IMR-90 (cell line): ENCODE measurements at regions not wholly inside any gene's neighbourhood (a gene's known extent, or its start where the extent isn't known, plus 50 kb on each side); places are given as distances from the start of the nearest gene placed in this dataset.

Experiments
- ATAC-seq: fragments of 200-7000 bp; cut with Tn5 transposase; 2 replicates; pipeline ENCODE4 v1.9.1; 2020; ENCODE audit warnings: low read depth, mild to moderate bottlenecking, moderate library complexity
- BruUV-seq: library from RNA; stranded (reverse); fragments of 400-500 nt; replicated peaks from 2 replicates; lab custom pipeline; 2021; lab: Mats Ljungman, UMichigan
- CTCF ChIA-PET: fragments of 300-600 bp; formaldehyde crosslinking; extraction: SDS; loops from one replicate; lab custom pipeline; 2021; ENCODE audit warnings: antibody characterized with exemption; lab: Yijun Ruan, JAX
- POLR2A ChIA-PET: fragments of 300-600 bp; sonication (Branson Sonifier 250); formaldehyde crosslinking; loops from one replicate; lab custom pipeline; 2022; ENCODE audit warnings: antibody characterized with exemption; ENCODE audit not compliant: unreplicated experiment; lab: Charles Lee
- DNase-seq: peaks from one replicate; pipeline ENCODE4 v3.0.0; 2013
- H2AFZ ChIP-seq: replicated peaks from 2 replicates; pipeline ENCODE3; 2013; ENCODE audit warnings: low read length, mild to moderate bottlenecking; ENCODE audit not compliant: poor library complexity
- H2AK5ac ChIP-seq: 2 replicates; pipeline ENCODE4 v1.6.1; 2013; ENCODE audit warnings: low read depth, low read length, inconsistent platforms
- H2AK9ac ChIP-seq: replicated peaks from 2 replicates; pipeline ENCODE3; 2013; ENCODE audit warnings: mild to moderate bottlenecking, low read depth, low read length, moderate library complexity; ENCODE audit not compliant: poor library complexity
- H2BK120ac ChIP-seq: 2 replicates; pipeline ENCODE4 v1.6.1; 2013; ENCODE audit warnings: low read depth, low read length, inconsistent platforms
- H2BK15ac ChIP-seq: 3 replicates; pipeline ENCODE4 v1.6.1; 2013; ENCODE audit warnings: low read depth, low read length, inconsistent platforms
- H2BK20ac ChIP-seq: 2 replicates; pipeline ENCODE4 v1.6.1; 2013; ENCODE audit warnings: low read depth, mild to moderate bottlenecking, inconsistent platforms, low read length, moderate library complexity
- H2BK5ac ChIP-seq: 2 replicates; pipeline ENCODE4 v1.6.1; 2013; ENCODE audit warnings: mild to moderate bottlenecking, low read depth, low read length, inconsistent platforms; ENCODE audit not compliant: poor library complexity, severe bottlenecking
- H3K14ac ChIP-seq: replicated peaks from 2 replicates; pipeline ENCODE4 v1.6.1; 2013; ENCODE audit warnings: low read depth, low read length, inconsistent platforms
- H3K18ac ChIP-seq: 2 replicates; pipeline ENCODE4 v1.6.1; 2013; ENCODE audit warnings: low read depth, low read length, control low read depth
- H3K23ac ChIP-seq: 2 replicates; pipeline ENCODE4 v1.6.1; 2013; ENCODE audit warnings: low read depth, low read length, inconsistent platforms
- H3K27ac ChIP-seq: 2 replicates; pipeline ENCODE4 v1.5.1; 2013; ENCODE audit warnings: mild to moderate bottlenecking, control low read depth, low read length; ENCODE audit not compliant: insufficient read depth
- H3K27me3 ChIP-seq: 2 replicates; pipeline ENCODE4 v1.6.1; 2013; ENCODE audit warnings: low read length; ENCODE audit not compliant: control insufficient read depth, insufficient read depth
- H3K36me3 ChIP-seq: 2 replicates; pipeline ENCODE4 v1.6.1; 2013; ENCODE audit warnings: low read length, mixed read lengths; ENCODE audit not compliant: control insufficient read depth, insufficient read depth
- H3K4ac ChIP-seq: 2 replicates; pipeline ENCODE4 v1.6.1; 2013; ENCODE audit warnings: low read depth, low read length, inconsistent platforms
- H3K4me1 ChIP-seq: 2 replicates; pipeline ENCODE4 v1.6.1; 2013; ENCODE audit warnings: low read length, mixed read lengths; ENCODE audit not compliant: control insufficient read depth, insufficient read depth
- H3K4me2 ChIP-seq: 2 replicates; pipeline ENCODE4 v1.6.1; 2013; ENCODE audit warnings: low read depth, mild to moderate bottlenecking, control low read depth, low read length, moderate library complexity
- H3K4me3 ChIP-seq: 2 replicates; pipeline ENCODE4 v1.5.1; 2013; ENCODE audit warnings: low read depth, mild to moderate bottlenecking, control low read depth, low read length, moderate library complexity; ENCODE audit not compliant: insufficient read depth
- H3K56ac ChIP-seq: 2 replicates; pipeline ENCODE4 v1.6.1; 2013; ENCODE audit warnings: low read length, inconsistent platforms; ENCODE audit not compliant: insufficient read depth; ENCODE audit errors: extremely low read depth
- H3K79me1 ChIP-seq, 2 experiments: 2 replicates each; pipeline ENCODE4 v1.6.1; 2013; ENCODE audit warnings: low read length in 2 of 2, inconsistent platforms in 1 of 2, low read depth in 1 of 2
- H3K9ac ChIP-seq: 2 replicates; pipeline ENCODE4 v1.6.1; 2013; ENCODE audit warnings: low read depth, low read length, control low read depth
- H3K9me1 ChIP-seq: 2 replicates; pipeline ENCODE4 v1.6.1; 2013; ENCODE audit warnings: low read length, inconsistent platforms; ENCODE audit not compliant: insufficient read depth
- H3K9me3 ChIP-seq: 2 replicates; pipeline ENCODE4 v1.6.1; 2013; ENCODE audit warnings: low read length; ENCODE audit not compliant: control insufficient read depth, insufficient read depth
- H4K20me1 ChIP-seq: 2 replicates; pipeline ENCODE4 v1.6.1; 2013; ENCODE audit warnings: low read length, inconsistent platforms; ENCODE audit not compliant: insufficient read depth
- H4K5ac ChIP-seq: 2 replicates; pipeline ENCODE4 v1.6.1; 2013; ENCODE audit warnings: mild to moderate bottlenecking, low read depth, low read length, control low read depth
- H4K8ac ChIP-seq, 2 experiments: 2 replicates each; pipeline ENCODE4 v1.6.1; 2013; ENCODE audit warnings: low read depth in 2 of 2, low read length in 2 of 2, control low read depth in 1 of 2, inconsistent platforms in 1 of 2
- H4K91ac ChIP-seq: 2 replicates; pipeline ENCODE4 v1.6.1; 2013; ENCODE audit warnings: low read depth, low read length, inconsistent platforms; ENCODE audit not compliant: insufficient read depth
- BHLHE40 ChIP-seq: fragments of 150-350 bp; IDR thresholded peaks from 2 replicates; pipeline ENCODE4 v1.6.1; 2016; ENCODE audit warnings: mild to moderate bottlenecking, low read depth, low read length
- CEBPB ChIP-seq: IDR thresholded peaks from 2 replicates; pipeline ENCODE4 v1.6.1; 2012; ENCODE audit warnings: low read depth, low read length, improper control_type of control experiment
- CTCF ChIP-seq: conservative IDR thresholded peaks from 2 replicates; pipeline ENCODE4 v1.5.1; 2012; ENCODE audit warnings: mild to moderate bottlenecking, low read depth, low read length, improper control_type of control experiment
- ELK1 ChIP-seq: fragments of 150-350 bp; IDR thresholded peaks from 2 replicates; pipeline ENCODE4 v1.6.1; 2016; ENCODE audit warnings: low read depth, mild to moderate bottlenecking, low read length, moderate library complexity, borderline replicate concordance
- FOS ChIP-seq: fragments of 150-350 bp; IDR thresholded peaks from 2 replicates; pipeline ENCODE4 v1.6.1; 2016; ENCODE audit warnings: low read depth, low read length
- MAZ ChIP-seq: IDR thresholded peaks from 2 replicates; pipeline ENCODE4 v1.6.1; 2012; ENCODE audit warnings: low read depth, mild to moderate bottlenecking, low read length, improper control_type of control experiment, moderate library complexity, borderline replicate concordance
- MXI1 ChIP-seq: IDR thresholded peaks from 2 replicates; pipeline ENCODE4 v1.6.1; 2012; ENCODE audit warnings: low read depth, mild to moderate bottlenecking, low read length, moderate library complexity, borderline replicate concordance
- NFE2L2 ChIP-seq: fragments of 150-350 bp; IDR thresholded peaks from 2 replicates; pipeline ENCODE4 v1.6.1; 2016; ENCODE audit warnings: low read depth, mild to moderate bottlenecking, low read length
- POLR2A ChIP-seq: IDR thresholded peaks from 2 replicates; pipeline ENCODE4 v1.6.1; 2012; ENCODE audit warnings: mild to moderate bottlenecking, low read depth, low read length
- RAD21 ChIP-seq: IDR thresholded peaks from 2 replicates; pipeline ENCODE4 v1.6.1; 2012; ENCODE audit warnings: low read length, improper control_type of control experiment
- RCOR1 ChIP-seq: IDR thresholded peaks from 2 replicates; pipeline ENCODE4 v1.6.1; 2012; ENCODE audit warnings: mild to moderate bottlenecking, low read length, improper control_type of control experiment; ENCODE audit not compliant: insufficient replicate concordance
- RFX5 ChIP-seq: IDR thresholded peaks from 2 replicates; pipeline ENCODE4 v1.8.0; 2012; ENCODE audit warnings: low read depth, mild to moderate bottlenecking, low read length, moderate library complexity
- SMC3 ChIP-seq: fragments of 150-350 bp; IDR thresholded peaks from 2 replicates; pipeline ENCODE4 v1.6.1; 2016; ENCODE audit warnings: low read depth, mild to moderate bottlenecking, antibody characterized with exemption, low read length, moderate library complexity
- WGBS, 2 experiments: methylation state at CpG; one replicate each; pipeline versions ENCODE4 v1.1.5 to v1.1.7; 2013; ENCODE audit warnings: missing lambda C conversion rate in 2 of 2; ENCODE audit not compliant: insufficient read length in 1 of 2; ENCODE audit errors: extremely low coverage in 2 of 2; 5-methylcytosine and 5-hydroxymethylcytosine counted together
- dilution Hi-C: fragments of 300-500 bp; cut with HindIII; formaldehyde crosslinking; loops from one replicate; pipeline ENCODE4 v1.14.3; 2018; ENCODE audit warnings: low sequenced_read_pairs; ENCODE audit not compliant: unreplicated experiment
- in situ Hi-C: fragments of 300-500 bp; cut with MboI; formaldehyde crosslinking; loops from 3 replicates; pipeline ENCODE4 v1.14.3; 2019; ENCODE audit warnings: low sequenced_read_pairs, inconsistent platforms, mixed read lengths
- intact Hi-C: fragments of 100-400 bp; cut with micrococcal nuclease; formaldehyde crosslinking; loops from 2 replicates; pipeline ENCODE4 v1.10.0; 2022

DNA sequence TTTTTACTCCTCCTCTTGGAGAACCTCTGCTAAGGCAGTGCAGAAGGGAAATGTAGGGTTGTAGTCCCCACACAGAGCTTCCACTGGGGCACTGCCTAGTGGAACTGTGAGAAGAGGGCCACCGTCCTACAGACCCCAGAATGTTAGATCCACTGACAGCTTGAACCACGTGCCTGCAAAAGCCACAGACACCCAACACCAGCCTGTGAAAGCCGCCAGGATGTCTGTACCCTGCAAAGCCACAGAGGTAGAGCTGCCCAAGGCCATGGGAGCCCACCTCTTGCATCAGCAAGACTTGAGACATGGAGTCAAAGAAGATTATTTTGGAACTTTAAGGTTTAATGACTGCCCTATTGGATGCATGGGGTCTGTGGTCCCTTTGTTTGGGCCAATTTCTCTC is 112.1 kb downstream of the RSL24D1 start:
- no TSS peak for BruUV-seq
- Histone ChIP-seq H2BK5ac (no peak overlapping the region), H3K4me3 (no peak overlapping the region), H3K9ac (no peak overlapping the region), H2BK120ac (no peak overlapping the region), H2AK5ac (no peak overlapping the region), H4K5ac (no peak overlapping the region), H2AFZ (no peak overlapping the region), H3K14ac (no peak overlapping the region), H3K4me2 (no peak overlapping the region), H3K23ac (no peak overlapping the region), H2AK9ac (no peak overlapping the region), H3K27ac (no peak overlapping the region), H3K18ac (no peak overlapping the region), H3K9me1 (no peaks in the 10 kb centered on the region), H3K4me1 (no peaks in the 10 kb centered on the region), H3K9me3 (peaks cover 4% of the 10 kb centered on the region), H3K27me3 (no peaks in the 10 kb centered on the region), H3K36me3 (no peaks in the 10 kb centered on the region), H4K8ac (no peak overlapping the region), H4K91ac (no peak overlapping the region), H3K56ac (no peak overlapping the region), H4K20me1 (no peaks in the 10 kb centered on the region), H2BK20ac (no peak overlapping the region), H3K4ac (no peak overlapping the region), H2BK15ac (no peak overlapping the region), H3K79me1 (no peaks in the 10 kb centered on the region)
- in situ Hi-C loops: no loop called here
- intact Hi-C loops: no loop called here
- ChIA-PET POLR2A (no interaction called here), CTCF (no interaction called here)
- WGBS, 2 experiments: no CpG with 5 or more reads among the region's 3 CpGs
- TF ChIP-seq ELK1 (no peak), CEBPB (no peak), BHLHE40 (no peak), NFE2L2 (no peak), CTCF (no peak), MAZ (no peak), SMC3 (no peak), RAD21 (no peak), POLR2A (no peak), RFX5 (no peak), MXI1 (no peak), RCOR1 (no peak), FOS (no peak)
- dilution Hi-C loops: no loop called here
- no peak for ATAC-seq
- DNase-seq: no peak
